HAP-1 (cell line): ENCODE measurements at regions not wholly inside any gene's neighbourhood (a gene's known extent, or its start where the extent isn't known, plus 50 kb on each side); places are given as distances from the start of the nearest gene placed in this dataset.

Experiments
- DNase-seq, 2 experiments: peaks; one replicate each; pipeline ENCODE4 v3.0.0-alpha.2; 2016 to 2020; ENCODE audit warnings: low spot score in 2 of 2
- H3K27me3 ChIP-seq: fragments of 250-450 bp; sonication (Bioruptor Pico); 2 replicates; pipeline ENCODE4 v1.5.1; 2020; ENCODE audit warnings: low read depth, mild to moderate bottlenecking, moderate library complexity
- H3K36me3 ChIP-seq: fragments of 250-450 bp; sonication (Bioruptor Pico); replicated peaks from 2 replicates; pipeline ENCODE4 v1.5.1; 2020; ENCODE audit warnings: mild to moderate bottlenecking
- H3K4me1 ChIP-seq: fragments of 250-450 bp; sonication (Bioruptor Pico); 2 replicates; pipeline ENCODE4 v1.5.1; 2020; ENCODE audit warnings: mild to moderate bottlenecking
- H3K4me3 ChIP-seq: fragments of 250-450 bp; sonication (Bioruptor Pico); 2 replicates; pipeline ENCODE4 v1.5.1; 2020; ENCODE audit warnings: mild to moderate bottlenecking, moderate library complexity
- H3K9me3 ChIP-seq: fragments of 250-450 bp; sonication (Bioruptor Pico); 2 replicates; pipeline ENCODE4 v1.5.1; 2020; ENCODE audit warnings: mild to moderate bottlenecking, moderate library complexity
- in situ Hi-C: fragments of 300-500 bp; cut with MboI; formaldehyde crosslinking; loops from 3 replicates; pipeline ENCODE4 v1.14.3; 2020; ENCODE audit warnings: low sequenced_read_pairs, inconsistent platforms, mixed read lengths

DNA sequence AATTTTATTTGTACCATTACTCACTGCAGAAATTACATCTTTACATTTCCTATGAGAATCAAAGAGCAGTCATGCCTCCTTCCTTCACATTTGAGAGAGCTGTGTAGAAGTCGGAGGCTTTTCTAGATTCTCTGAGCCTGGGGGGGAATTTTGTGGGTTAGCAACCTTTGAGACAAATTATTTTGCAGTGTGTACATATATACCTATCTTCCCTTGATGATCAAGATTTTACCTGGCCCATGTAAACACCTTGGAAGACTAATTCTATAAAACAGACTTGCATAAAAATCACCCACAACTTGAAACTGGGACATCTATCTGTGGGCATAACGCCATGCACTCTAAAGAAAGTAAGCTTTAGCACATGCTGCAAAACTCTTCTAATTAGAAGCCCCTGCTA is 491.5 kb upstream of the MDFIC2 start:
- Histone ChIP-seq H3K4me3 (no peak overlapping the region), H3K27me3 (no peaks in the 10 kb centered on the region), H3K36me3 (no peaks in the 10 kb centered on the region), H3K9me3 (no peaks in the 10 kb centered on the region), H3K4me1 (no peaks in the 10 kb centered on the region)
- no peak for DNase-seq
- in situ Hi-C loops = no loop called here

GRCh38 chr3:70803319-70803718 is 490.9 kb upstream of the MDFIC2 start:
- in situ Hi-C loops = no loop called here
- Histone ChIP-seq H3K9me3 (no peaks in the 10 kb centered on the region), H3K27me3 (no peaks in the 10 kb centered on the region), H3K4me1 (no peaks in the 10 kb centered on the region), H3K36me3 (no peaks in the 10 kb centered on the region), H3K4me3 (no peak overlapping the region)
- DNase-seq = no peak

DNA sequence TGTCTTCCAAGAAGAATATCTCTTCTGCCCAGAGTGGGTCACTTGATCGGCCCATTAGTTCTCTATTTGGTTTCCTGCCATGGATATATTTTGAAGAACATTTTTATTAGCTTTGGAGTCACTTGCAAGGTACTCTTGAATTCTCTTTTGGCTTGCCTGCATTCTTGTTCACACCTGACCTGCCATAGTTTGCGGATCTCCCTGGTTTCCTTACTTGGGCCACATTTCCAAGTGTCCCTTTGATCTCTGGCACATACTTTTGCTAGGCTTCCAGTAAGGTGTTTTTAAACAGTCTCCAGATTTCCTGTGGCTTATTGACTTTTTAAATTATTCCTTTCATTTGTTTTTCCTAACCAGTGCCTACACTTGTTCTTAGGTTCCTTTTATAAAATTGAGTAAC is 488.5 kb upstream of the MDFIC2 start:
- H3K27me3 ChIP-seq = no peaks in the 10 kb centered on the region
- H3K36me3 ChIP-seq = no peaks in the 10 kb centered on the region
- no peaks in the 10 kb centered on the region for H3K9me3 ChIP-seq
- no peaks in the 10 kb centered on the region for H3K4me1 ChIP-seq
- DNase-seq = no peak
- in situ Hi-C loops = no loop called here
- no peak overlapping the region for H3K4me3 ChIP-seq

GRCh38 chr3:70789878-70790277 is 477.4 kb upstream of the MDFIC2 start:
- DNase-seq = no peak
- in situ Hi-C loops = no loop called here
- H3K9me3 ChIP-seq = no peaks in the 10 kb centered on the region
- no peaks in the 10 kb centered on the region for H3K36me3 ChIP-seq
- no peaks in the 10 kb centered on the region for H3K4me1 ChIP-seq
- H3K27me3 ChIP-seq = no peaks in the 10 kb centered on the region
- H3K4me3 ChIP-seq = no peak overlapping the region

- in situ Hi-C loops = no loop called here
- Histone ChIP-seq H3K27me3 (no peaks in the 10 kb centered on the region), H3K9me3 (no peaks in the 10 kb centered on the region), H3K36me3 (no peaks in the 10 kb centered on the region), H3K4me3 (no peak overlapping the region), H3K4me1 (no peaks in the 10 kb centered on the region)
- DNase-seq = no peak
These were observed 468.4 kb upstream of the MDFIC2 start for GRCh38 chr3:70780790-70781189.

GRCh38 chr3:70779296-70779695 is 466.9 kb upstream of the MDFIC2 start:
- no peak overlapping the region for H3K4me3 ChIP-seq
- no peaks in the 10 kb centered on the region for H3K4me1 ChIP-seq
- H3K9me3 ChIP-seq = no peaks in the 10 kb centered on the region
- in situ Hi-C loops = no loop called here
- no peaks in the 10 kb centered on the region for H3K36me3 ChIP-seq
- DNase-seq = no peak
- H3K27me3 ChIP-seq = no peaks in the 10 kb centered on the region

GRCh38 chr3:70776081-70776480 is 463.6 kb upstream of the MDFIC2 start:
- in situ Hi-C loops = no loop called here

DNA sequence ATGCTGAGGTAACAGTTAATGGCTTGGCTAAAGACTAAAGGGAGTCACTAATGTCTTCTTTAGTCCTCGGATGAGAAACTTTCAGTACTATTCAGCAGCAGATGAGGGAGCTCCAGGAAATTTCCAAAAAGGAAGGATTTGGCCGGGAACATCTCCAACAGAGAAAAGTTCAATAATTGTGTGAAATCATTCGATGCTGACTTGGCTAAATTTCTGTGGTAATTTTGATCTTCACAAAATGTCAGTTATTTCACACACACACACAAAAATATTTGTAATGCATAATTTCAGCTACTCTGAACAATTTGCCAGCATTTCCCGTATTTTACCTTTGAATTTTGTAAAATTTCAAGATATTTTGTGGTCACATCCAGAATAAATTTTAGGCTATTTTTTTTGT is 462.8 kb upstream of the MDFIC2 start:
- Histone ChIP-seq H3K36me3 (no peaks in the 10 kb centered on the region), H3K4me3 (no peak overlapping the region), H3K9me3 (no peaks in the 10 kb centered on the region), H3K4me1 (peaks cover 6% of the 10 kb centered on the region; the same call in 1 of the 2 replicates), H3K27me3 (no peaks in the 10 kb centered on the region)
- DNase-seq = no peak
- in situ Hi-C loops = no loop called here

More at GRCh38 chr3:70776081-70776480, 463.6 kb upstream of the MDFIC2 start:
- Histone ChIP-seq H3K9me3 (no peaks in the 10 kb centered on the region), H3K4me3 (no peak overlapping the region), H3K27me3 (no peaks in the 10 kb centered on the region), H3K36me3 (no peaks in the 10 kb centered on the region), H3K4me1 (0 out of 2 replicates have a peak, but pooled peaks cover 1% of the 10 kb centered on the region)
- no peak for DNase-seq

GRCh38 chr3:70774641-70775040 is 462.2 kb upstream of the MDFIC2 start:
- Histone ChIP-seq H3K4me1 (peaks cover 7% of the 10 kb centered on the region; the same call in 1 of the 2 replicates), H3K9me3 (no peaks in the 10 kb centered on the region), H3K36me3 (no peaks in the 10 kb centered on the region), H3K27me3 (no peaks in the 10 kb centered on the region), H3K4me3 (no peak overlapping the region)
- no peak for DNase-seq
- in situ Hi-C loops = no loop called here

DNA sequence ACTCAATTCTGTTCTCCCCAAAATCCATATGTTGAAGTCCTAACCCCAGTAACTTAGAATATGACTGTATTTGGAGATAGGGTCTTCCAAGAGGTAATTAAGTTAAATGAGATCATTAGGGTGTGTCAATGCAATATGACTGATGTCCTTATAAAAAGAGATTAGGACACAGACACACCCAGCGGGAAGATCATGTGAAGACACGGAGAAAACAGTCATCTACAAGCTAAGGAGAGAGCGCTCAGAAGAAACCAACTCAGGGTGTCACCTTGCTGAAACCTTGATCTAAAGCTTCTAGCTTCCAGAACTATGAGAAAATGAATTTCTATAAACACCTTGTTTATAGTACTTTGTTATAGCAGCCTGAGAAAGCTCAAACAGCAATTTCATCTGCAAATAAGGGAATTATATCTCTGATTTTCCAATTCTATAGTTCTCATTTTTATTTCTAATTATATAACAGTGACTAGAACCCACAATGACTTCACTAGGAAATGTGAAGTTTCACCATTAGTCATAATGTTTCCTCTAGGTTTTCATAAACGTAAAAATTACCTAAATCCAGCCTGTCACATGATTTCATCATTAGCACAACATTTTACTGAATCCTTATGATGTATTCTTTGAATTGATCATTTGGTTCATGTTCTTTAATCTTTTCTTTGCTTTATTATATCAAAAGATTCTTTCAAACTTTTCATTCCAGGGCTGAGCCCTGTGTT is 459.1 kb upstream of the MDFIC2 start:
- H3K4me1 ChIP-seq = peaks cover 7% of the 10 kb centered on the region; the same call in 1 of the 2 replicates
- DNase-seq = no peak
- in situ Hi-C loops = no loop called here
- no peaks in the 10 kb centered on the region for H3K36me3 ChIP-seq
- no peak overlapping the region for H3K4me3 ChIP-seq
- H3K27me3 ChIP-seq = no peaks in the 10 kb centered on the region
- H3K9me3 ChIP-seq = no peaks in the 10 kb centered on the region

- no peak for DNase-seq
- in situ Hi-C loops = no loop called here
- Histone ChIP-seq H3K4me3 (no peak overlapping the region), H3K9me3 (no peaks in the 10 kb centered on the region), H3K36me3 (no peaks in the 10 kb centered on the region), H3K27me3 (no peaks in the 10 kb centered on the region), H3K4me1 (peaks cover 7% of the 10 kb centered on the region; the same call in 1 of the 2 replicates)
These were observed 458.2 kb upstream of the MDFIC2 start for GRCh38 chr3:70770650-70771049.

GRCh38 chr3:70766301-70766700 is 453.9 kb upstream of the MDFIC2 start:
- Histone ChIP-seq H3K4me1 (peaks cover 7% of the 10 kb centered on the region; the same call in 1 of the 2 replicates), H3K9me3 (no peaks in the 10 kb centered on the region), H3K4me3 (no peak overlapping the region), H3K36me3 (no peaks in the 10 kb centered on the region), H3K27me3 (no peaks in the 10 kb centered on the region)
- in situ Hi-C loops = no loop called here
- DNase-seq = no peak

DNA sequence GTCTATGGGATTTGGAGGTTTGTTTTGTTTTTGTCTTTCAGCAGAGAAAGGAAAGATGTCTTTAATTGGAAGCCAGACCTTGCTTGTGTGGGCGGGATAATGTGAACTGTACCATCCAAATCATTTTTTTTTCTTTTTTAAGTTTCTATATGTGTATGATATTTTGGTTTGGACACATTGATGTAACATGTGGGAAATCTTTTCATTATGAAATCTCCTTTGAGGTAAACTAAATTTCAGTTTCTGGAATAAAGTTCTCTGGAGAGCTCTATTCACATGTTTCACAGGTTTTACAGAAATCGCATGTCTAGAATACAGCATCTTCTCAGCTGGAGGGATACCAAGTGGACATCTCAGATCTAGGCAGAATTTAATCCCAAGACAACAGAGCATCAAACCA is 451.5 kb upstream of the MDFIC2 start:
- in situ Hi-C loops = no loop called here

DNA sequence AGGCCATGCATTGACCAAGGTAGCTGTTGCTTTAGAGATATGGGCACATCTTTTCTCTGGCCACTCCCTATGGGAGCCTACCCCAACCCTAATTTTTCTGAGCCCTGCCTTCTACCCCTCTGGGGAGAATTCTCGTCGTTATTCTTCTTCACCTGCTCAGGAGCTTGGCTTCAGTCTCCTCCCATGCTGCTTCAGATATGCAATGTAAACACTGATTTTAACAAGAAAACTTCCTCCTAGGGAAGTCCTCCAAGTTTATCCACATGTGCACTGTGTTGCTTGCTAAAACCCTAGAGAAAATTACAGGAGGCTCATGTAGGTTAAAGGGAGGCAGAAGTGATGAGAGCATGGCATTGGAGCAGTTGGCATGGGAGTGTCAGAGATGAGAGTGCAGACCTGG is 445.2 kb upstream of the MDFIC2 start:
- no peak overlapping the region for H3K4me3 ChIP-seq
- in situ Hi-C loops = no loop called here
- DNase-seq = no peak
- H3K36me3 ChIP-seq = no peaks in the 10 kb centered on the region
- no peaks in the 10 kb centered on the region; the same call in 1 of the 2 replicates for H3K27me3 ChIP-seq
- no peaks in the 10 kb centered on the region for H3K4me1 ChIP-seq
- no peaks in the 10 kb centered on the region for H3K9me3 ChIP-seq

More for the DNA sequence above, 451.5 kb upstream of the MDFIC2 start:
- H3K9me3 ChIP-seq = no peaks in the 10 kb centered on the region
- no peaks in the 10 kb centered on the region; the same call in 1 of the 2 replicates for H3K27me3 ChIP-seq
- H3K36me3 ChIP-seq = no peaks in the 10 kb centered on the region
- no peaks in the 10 kb centered on the region for H3K4me1 ChIP-seq
- H3K4me3 ChIP-seq = no peak overlapping the region
- no peak for DNase-seq

DNA sequence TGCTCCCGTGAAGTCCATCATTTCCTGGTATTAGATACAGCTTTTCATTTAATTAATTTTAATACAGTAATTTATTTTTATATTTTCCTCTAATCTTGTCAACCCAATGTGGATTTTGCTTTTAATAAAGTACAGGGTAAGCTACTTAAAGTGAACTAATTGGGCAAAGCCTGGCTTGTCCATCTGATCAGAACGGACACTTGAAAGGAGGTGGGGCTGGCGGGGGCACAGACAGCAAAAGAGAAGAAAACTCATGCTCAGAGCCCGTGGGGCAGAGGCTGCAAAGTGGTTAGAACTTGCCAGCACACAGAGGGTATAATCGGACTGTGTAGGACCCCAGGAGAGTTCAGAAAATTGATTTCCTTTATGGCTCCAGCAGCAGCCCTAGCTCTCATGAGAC is 443.1 kb upstream of the MDFIC2 start:
- Histone ChIP-seq H3K4me1 (no peaks in the 10 kb centered on the region), H3K4me3 (no peak overlapping the region), H3K9me3 (no peaks in the 10 kb centered on the region), H3K27me3 (no peaks in the 10 kb centered on the region; the same call in 1 of the 2 replicates), H3K36me3 (no peaks in the 10 kb centered on the region)
- DNase-seq = no peak
- in situ Hi-C loops = no loop called here
